ENCODE measurements at regions not wholly inside any gene's neighbourhood (a gene's known extent, or its start where the extent isn't known, plus 50 kb on each side); places are given as distances from the start of the nearest gene placed in this dataset.
"Not testable (repeated sequence)": the region's sequence is repeated elsewhere in the genome, so short reads cannot be mapped to it uniquely, and the experiment has no call there.

DNA sequence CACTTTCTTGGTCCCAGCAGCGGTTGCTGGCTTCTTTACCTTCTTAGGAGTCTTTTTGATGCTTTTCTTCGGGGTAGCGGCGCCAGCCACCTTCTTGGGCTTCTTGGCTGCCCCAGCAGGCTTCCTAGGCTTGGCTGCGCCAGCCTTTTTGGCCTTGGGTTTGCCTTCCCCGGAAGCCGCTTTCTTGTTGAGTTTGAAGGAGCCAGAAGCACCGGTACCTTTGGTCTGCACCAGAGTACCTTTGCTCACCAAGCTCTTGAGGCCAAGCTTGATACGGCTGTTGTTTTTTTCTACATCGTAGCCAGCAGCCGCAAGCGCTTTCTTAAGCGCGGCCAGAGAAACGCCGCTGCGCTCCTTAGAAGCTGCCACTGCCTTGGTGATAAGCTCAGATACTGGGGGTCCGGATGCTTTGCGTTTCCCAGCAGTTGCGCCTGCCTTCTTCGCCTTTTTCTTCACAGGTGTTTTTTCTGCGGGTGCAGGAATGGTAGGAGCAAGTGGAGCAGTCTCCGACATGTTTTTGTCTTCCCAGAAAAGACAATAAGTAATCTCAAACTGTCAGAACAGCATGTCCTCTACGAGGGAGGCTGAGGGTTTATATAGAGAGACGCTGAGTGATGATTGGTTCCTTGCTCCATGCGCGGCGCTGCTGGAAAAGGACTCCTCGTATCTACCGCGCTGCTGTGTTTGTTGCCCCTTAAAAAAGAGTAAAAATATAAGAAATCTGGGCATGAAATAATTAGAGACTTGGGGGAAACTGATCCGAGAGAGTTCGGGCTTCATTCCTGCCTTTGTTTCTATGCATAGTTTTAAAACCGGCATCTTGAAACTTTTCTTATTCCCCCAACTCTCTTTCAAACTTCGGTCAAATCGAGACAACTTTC, 130.3 kb upstream of the BTN3A2 start:
- peak; percentile 43 to 46 for DNase-seq

DNA sequence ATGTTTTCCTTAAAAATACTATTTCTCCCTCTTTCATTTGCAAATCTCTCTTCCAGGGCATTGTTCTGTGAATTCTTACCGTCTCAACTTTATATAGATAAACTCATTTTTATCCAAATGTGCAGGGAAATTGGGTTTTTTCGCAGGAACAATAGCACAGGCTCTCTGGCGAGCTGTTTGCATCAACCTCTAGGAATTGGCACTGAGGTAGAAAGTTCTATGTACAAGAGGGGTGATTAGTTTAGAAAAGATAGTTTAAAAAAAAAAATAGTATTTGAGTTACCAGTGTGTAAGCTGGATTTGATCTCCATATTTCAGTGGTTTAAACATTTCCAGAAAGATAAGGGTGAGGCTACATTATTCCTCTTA, 129.7 kb upstream of the BTN3A2 start:
- no peak for DNase-seq

DNA sequence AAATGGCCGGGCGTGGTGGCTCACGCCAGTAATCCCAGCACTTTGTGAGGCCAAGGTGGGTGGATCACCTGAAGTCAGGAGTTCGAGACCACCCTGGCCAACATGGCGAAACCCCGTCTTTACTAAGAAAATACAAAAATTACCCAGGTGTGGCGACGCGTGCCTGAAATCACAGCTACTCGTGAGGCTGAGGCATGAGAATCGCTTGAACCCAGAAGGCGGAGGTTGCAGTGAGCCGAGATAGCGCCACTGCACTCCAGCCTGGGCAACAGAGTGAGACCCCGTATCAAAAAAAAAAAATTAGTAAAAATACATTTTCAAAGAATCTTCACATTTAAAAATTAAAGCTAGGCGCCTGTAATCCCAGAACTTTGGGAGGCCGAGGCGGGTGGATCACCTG, 125.6 kb upstream of the BTN3A2 start:
- not testable (repeated sequence) for DNase-seq

DNA sequence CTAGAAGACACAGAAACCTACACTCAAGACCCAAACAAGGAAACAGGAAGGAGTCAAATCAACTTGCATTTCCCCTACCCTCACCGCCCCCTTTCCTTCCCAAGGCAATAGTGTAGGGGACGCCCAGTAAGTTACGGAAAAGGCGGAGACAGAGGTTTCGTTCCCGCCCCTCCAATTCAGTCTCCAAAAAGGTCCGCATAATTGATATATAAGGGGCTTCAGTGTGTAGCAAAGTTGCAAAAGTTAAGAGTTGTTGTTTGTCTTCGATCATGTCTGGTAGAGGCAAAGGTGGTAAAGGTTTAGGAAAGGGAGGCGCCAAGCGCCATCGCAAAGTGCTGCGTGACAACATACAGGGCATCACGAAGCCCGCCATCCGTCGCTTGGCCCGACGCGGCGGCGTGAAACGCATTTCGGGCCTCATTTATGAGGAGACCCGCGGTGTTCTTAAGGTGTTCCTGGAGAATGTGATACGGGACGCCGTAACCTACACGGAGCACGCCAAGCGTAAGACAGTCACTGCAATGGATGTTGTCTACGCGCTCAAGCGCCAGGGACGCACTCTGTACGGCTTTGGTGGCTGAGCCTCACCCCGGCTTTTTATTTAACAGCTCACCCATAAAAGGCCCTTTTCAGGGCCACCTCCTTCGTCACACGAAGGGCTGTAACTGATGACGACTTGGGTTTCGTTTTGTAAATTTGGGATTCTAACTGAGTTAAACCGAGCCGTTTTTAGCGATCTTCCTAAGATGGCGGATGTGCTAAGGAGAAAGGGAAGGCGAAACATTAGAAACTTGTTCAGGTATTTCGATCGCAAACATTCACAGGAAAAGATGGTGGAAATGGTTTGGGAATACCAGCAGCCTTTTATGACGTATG, 124.6 kb upstream of the BTN3A2 start:
- peak; percentile 35 to 40 for DNase-seq

DNA sequence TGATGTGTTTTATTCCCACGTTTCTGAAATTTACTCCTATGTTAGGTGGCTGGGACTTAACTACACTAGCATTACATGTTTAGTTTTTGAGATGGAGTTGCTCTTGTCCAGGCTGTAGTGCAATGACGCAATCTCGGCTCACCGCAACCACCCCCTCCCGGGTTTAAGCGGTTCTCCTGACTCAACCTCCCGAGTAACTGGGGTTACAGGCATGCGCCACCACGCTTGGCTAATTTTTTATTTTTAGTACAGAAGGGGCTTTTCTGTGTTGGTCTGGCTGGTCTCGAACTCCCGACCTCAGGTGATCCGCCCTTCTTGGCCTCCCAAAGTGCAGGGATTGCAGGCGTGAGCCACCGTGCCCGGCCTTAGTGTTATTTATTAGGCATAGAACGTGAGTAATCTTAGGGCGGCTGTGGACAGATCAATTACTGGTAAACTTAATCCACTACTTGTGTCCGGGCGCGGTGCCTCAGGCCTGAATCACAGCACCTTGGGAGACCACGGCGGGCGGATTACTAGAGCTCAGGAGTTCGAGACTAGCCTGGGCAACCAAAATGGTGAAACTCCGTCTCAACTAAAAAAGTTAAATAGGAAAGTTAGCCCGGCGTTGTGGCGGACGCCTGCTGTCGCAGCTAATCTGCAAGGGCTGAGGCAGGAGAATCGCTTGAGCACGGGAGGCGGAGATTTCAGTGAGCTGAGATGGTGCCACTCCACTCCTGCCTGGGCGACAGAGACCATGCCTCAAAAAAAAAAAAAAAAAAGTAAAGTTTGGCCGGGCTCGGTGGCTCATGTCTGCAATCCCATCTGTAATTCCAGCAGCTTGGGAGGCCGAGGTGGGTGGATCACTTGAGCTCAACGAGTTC, 123.7 kb upstream of the BTN3A2 start:
- peak; percentile 51 to 59 for DNase-seq

DNA sequence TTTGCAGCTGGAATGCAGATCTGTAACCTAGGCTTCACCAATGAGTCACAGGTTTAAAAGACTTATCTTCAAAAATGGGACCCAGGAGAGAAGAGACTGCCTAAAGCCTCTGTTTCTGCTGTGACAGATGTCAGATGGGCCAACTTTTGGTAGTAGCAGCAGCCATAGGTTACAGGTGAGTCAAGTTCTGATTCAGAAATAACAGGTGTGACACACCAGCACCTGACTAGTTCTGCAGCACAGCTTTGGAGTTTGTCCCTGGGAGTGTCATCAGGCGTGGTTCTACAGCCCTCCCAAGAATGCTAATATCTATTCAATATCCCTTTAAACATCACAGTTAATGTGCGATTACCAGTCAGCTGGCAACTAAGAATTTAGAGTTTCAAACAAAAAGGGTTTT, 121.9 kb upstream of the BTN3A2 start:
- DNase-seq, result no peak

DNA sequence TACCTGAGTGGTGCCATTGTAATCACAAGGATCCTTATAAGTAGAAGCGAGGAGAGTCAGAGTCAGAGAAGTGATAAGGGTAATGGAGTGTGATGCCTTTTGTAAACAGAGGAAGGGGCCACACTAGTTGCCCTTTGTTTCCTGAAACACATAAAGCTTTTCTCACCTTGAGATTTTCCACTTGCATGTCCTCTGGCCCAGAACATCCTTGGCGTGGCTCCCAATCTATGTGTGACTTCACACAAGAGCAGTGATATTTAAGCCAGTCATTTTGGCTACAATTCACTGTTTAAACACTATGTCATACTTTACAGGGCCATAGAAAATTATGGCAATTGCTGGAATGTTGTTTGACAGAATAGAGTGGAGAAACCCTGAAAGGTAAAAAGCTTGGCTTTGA, 121.2 kb upstream of the BTN3A2 start:
- DNase-seq, result no peak

DNA sequence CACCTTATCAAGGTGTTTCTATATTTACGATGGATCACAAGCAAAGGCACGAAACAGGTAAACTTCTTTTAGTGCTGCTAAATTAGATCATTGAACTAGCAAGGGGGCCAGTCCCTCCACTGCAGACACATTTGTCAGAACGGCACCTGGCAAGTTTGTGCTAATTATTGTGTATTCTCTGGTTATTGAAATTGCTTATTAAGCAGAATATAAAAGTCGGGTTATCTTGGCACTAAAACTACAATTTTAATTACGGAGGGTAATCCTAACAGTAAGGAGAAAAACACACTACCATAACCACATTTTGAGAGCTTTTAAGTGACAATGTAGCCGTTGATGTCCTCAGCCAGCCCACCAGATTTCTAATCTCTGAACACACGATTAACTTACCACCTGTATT, 118.9 kb upstream of the BTN3A2 start:
- DNase-seq, result no peak

DNA sequence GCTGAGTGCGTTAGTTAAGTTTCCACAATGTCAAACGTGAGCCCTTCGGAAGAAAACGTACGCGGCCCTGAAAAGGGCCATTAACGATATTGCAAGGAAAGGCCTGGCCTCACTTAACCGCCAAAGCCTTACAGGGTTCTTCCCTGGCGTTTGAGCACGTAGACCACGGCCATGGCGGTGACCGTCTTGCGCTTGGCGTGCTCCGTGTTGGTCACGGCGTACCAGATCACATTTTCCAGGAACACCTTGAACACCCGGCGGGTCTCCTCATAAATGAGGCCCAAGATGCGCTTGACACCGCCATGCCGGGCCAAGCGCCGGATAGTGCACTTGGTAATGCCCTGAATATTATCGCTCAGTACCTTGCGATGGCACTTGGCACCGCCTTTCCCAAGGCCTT, 118.4 kb upstream of the BTN3A2 start:
- DNase-seq, result no peak

DNA sequence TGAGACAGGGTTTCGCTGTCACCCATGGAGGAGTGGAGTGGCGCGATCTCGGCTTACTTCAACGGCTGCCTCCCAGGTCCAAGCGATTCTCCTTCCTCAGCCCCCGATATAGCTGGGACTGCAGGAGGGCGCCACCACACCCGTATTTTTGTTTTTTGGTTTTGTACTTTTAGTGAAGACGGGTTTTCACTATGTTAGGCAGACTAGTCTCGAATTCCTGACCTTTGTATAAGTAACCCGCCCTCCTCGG, 115.4 kb upstream of the BTN3A2 start:
- DNase-seq, result no peak

DNA sequence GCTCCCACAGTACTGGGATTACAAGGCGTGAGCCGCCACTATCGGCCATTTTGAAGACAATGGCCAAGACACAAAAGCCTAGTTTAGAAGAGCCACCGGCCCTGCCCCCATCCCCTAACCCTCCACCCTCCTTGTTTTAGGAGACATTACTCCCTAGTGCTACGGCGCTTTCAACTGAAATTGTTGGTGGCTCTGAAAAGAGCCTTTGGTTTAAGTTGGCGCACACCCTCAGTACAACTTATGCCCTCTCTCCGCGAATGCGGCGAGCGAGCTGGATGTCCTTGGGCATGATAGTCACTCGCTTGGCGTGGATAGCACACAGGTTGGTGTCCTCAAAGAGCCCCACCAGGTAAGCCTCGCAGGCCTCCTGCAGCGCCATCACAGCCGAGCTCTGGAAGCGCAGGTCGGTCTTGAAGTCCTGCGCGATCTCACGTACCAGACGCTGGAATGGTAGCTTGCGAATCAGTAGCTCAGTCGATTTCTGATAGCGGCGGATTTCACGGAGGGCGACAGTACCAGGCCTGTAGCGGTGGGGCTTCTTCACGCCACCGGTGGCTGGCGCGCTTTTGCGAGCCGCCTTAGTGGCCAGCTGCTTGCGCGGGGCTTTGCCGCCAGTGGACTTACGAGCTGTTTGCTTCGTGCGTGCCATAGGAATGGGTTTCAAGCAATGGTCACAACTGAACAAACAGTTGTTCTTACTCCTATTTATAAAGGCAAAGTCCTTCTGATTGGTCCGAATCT, 114.9 kb upstream of the BTN3A2 start:
- DNase-seq, result peak; percentile 63 to 66

DNA sequence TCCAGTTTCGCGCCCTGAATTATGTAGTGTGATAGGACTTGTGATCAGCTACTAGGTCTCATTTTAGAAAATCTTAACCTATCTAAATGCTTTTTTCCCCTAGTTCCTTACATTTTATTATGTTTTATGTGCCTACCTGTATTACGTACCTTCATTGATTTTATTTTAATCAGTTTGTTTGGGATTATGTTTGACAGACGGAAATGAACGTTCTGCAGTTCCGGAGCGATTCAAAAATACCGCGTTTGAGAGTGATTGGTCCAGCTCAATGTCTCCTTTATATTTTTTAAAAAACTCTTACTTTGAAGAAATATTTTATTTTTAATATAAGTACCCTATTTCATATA, 114.3 kb upstream of the BTN3A2 start:
- DNase-seq, result peak in 1 of 2 experiments; percentile 28

DNA sequence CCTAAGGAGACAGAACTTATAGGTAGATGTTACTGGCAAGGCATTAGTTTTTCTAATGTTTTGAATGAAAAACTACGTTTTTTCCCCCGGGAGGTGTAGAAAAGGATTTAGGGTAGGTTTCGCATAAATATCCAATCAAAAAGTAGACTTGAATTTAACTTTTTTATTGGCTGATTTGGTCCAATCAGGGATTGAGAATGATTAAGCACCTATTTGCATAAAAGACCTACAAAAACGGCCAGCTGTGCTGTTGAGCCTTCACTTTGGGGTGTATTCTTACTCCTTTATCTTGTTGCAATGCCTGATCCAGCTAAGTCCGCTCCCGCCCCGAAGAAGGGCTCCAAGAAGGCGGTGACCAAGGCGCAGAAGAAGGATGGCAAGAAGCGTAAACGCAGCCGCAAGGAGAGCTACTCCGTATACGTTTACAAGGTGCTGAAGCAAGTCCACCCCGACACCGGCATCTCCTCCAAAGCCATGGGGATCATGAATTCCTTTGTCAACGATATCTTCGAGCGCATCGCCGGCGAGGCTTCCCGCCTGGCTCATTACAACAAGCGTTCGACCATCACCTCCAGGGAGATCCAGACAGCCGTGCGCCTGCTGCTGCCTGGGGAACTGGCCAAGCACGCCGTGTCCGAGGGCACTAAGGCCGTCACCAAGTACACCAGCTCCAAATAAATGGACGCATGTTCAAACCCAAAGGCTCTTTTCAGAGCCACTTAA, 113.5 kb upstream of the BTN3A2 start:
- DNase-seq, result peak in 1 of 2 experiments; percentile 15

DNA sequence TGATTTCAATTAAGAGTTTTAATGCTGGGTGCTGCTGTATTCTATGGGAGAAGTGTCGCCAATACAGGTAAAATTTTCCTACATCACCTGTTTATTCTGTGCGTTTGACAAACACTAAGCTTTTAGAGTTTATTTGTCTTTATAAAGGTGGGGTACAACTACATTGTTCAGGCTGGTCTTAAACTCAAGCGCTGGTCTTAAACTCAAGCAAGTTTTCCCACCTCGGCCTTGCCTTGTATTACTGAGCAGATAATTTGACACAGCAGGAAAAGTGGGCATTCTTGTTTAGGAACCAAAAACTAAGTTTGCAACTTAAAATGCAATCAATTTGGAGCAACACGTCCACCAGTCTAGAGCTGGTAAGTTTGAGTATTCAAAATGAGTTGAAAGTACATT, 112.9 kb upstream of the BTN3A2 start:
- no peak for DNase-seq

DNA sequence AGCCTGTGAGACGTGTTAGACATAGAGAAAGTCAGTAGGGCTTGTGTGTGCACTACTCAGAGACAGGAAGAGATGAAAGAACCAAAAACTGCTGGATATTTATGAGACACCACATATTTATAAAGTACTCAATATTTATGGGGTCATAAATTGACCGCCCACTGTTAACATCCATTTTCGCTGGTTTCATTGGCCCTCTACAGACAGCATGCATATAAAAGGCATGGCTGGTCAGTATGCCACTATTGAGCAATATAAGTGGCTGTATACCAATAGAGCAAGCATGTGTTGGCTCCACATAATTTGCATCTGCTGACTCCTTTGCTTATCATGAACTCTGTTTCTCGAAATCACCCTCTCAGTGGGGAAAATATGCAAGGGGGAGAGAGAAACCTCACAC, 110.3 kb upstream of the BTN3A2 start:
- DNase-seq, result no peak

DNA sequence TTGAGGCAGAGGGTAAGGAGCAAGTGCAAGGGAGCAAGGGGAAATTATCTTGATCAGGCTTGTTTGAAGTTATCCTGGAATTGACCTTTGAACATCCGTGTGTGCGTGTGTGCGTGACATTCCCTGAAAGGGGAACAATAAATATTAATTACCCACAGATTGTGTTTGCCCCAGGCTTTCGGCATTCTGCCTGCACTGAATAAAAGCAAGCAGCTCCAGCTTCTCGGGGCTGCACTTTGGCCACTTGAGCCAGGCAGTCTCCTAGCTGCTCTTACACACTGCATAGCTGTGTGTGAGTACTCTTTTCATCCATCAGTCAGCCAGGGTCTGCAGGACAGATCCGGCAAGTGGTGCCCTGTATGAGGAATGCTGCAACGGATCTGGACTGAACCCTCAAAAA, 107.7 kb upstream of the BTN3A2 start:
- DNase-seq, result no peak

DNA sequence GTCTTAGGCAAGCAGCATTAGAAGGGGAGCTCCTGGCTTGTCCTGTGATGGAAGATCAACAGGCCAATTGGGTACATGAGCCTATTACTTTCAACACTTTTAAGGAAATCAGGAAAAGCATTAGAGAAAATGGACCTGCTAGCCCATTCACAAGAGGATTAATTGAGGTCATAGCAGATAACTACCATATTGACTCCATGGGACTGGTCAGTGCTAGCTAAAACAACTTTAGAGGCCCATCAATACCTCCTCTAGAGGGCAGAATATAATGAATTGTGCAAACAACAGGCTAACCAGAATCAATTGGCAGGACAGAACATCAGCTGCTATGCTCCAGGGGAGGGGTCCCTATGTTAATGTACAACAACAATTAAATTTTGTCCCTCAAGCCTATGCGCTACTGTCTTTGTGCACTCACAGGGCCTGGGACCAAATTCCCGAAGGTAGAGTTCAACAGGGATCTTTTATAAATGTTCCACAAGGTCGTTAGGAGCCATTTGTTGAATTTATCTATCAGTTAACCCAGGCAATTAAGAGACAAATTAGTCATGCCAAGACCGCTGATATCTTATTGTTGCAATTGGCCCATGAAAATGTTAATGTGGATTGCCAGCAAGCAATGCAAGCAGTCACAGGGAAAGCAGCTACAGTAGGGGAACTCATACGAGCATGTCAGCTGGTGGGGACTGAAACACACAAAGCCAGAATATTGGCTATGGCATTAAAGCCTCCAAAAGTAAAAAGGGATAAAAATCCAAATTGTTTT, 106.6 kb upstream of the BTN3A2 start:
- no peak for DNase-seq

DNA sequence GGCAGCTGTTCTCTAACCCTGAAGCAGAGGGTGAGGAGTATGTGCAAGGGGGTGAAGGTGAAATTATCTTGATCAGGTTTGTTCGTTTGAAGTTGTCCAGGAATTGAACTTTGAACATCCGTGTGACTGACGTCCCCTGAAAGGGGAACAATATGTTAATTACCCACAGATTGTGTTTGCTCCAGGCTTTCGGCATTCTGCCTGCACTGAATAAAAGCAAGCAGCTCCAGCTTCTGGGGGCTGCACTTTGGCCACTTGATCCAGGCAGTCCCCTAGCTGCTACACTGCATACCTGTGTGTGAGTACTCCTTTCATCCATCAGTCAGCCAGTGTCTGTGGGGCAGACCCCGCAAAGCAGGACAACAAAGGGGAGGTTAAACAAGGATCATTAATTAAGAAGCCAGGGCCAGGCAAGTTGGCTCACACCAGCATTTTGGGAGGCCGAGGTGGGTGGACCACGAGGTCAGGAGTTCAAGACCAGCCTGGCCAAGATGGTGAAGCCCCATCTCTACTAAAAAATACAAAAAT, 104.8 kb upstream of the BTN3A2 start:
- no peak for DNase-seq

DNA sequence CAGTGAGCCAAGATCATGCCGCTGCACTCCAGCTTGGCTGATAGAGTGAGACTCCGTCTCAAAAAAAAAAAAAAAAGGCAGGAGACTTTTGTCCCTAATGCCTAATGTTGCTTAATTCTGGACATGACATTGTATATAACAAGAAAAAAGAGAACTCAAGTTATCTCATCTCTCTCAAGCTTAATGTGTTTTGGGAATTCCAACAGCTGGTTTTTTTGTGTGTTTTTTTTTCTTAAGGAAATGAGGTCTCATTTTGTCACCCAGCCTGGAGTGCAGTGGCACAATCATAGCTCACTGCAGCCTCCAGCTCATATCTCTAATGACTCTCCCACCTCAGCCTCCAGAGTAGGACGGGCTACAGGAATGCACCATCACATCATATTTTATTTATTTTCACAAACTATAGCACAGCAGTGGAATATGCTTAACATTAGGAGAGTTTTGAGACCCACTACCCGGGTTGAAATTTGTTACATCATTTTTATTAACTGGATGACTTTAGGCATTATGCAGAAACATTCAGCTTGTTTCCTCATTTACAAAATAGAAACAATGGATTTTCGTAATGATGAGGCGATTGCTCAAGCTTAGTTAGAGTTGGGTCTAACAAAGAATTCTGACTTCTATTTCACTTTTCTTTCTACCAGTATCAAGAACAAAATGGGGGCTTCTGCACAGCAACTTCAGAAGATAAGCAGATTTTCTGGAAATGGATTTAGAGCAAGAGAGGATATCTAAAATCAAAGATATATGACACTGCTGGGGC, 104.1 kb upstream of the BTN3A2 start:
- DNase-seq, result no peak

DNA sequence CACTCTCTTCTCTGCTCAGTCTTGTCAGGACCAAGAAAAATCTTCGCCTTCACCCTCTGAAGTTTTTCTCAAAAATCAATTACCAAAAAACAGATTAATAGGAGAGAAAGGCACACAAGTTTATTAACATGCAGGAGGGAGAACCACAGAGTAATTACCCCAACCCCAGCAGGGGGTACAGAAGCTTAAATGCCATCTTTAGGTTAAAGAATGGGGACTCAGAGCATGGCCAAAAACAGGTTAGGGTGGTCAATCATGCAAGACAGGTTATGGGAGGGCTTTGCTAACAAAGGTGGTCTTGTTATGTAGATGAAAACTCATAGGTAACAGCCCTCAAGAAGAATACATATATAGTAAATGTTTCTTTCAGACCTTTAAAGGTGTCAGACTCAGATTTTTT, 100.5 kb upstream of the BTN3A2 start:
- no peak for DNase-seq

Measured in activated CD4-positive, alpha-beta T cell treated with anti-CD3 and anti-CD28 coated beads, Interleukin-2, amount 50 U/mL, for 4 hours (primary cell).